Ishikawa (cell line): ENCODE measurements at regions not wholly inside any gene's neighbourhood (a gene's known extent, or its start where the extent isn't known, plus 50 kb on each side); places are given as distances from the start of the nearest gene placed in this dataset.

Experiments used
- CEBPB ChIP-seq: IDR thresholded peaks from 2 replicates; pipeline ENCODE4 v1.6.1; 2012
- CREB1 ChIP-seq: IDR thresholded peaks from 2 replicates; pipeline ENCODE4 v1.6.1; 2012; ENCODE audit warnings: low read depth
- EGR1 ChIP-seq: IDR thresholded peaks from 2 replicates; pipeline ENCODE4 v1.6.1; 2012
- EP300 ChIP-seq: IDR thresholded peaks from 2 replicates; pipeline ENCODE4 v1.6.1; 2012; ENCODE audit warnings: borderline replicate concordance
- FOXM1 ChIP-seq: IDR thresholded peaks from 2 replicates; pipeline ENCODE4 v1.6.1; 2012; ENCODE audit warnings: low read depth, borderline replicate concordance
- MAX ChIP-seq: IDR thresholded peaks from 2 replicates; pipeline ENCODE4 v1.6.1; 2012
- NFIC ChIP-seq: IDR thresholded peaks from 2 replicates; pipeline ENCODE4 v1.6.1; 2012
- RAD21 ChIP-seq: IDR thresholded peaks from 2 replicates; pipeline ENCODE4 v1.6.1; 2012; ENCODE audit warnings: low read depth
- REST ChIP-seq: IDR thresholded peaks from 2 replicates; pipeline ENCODE4 v1.6.1; 2012; ENCODE audit warnings: low read depth, mild to moderate bottlenecking
- TCF12 ChIP-seq: IDR thresholded peaks from 2 replicates; pipeline ENCODE4 v1.6.1; 2012; ENCODE audit warnings: low read depth
- YY1 ChIP-seq: IDR thresholded peaks from 2 replicates; pipeline ENCODE4 v1.6.1; 2012; ENCODE audit warnings: low read depth

GRCh38 chr9:117574099-117574498 is 130.1 kb upstream of the TLR4 start:
- TF ChIP-seq CEBPB (no peak), REST (no peak), EP300 (no peak), NFIC (no peak), MAX (no peak), CREB1 (no peak), EGR1 (no peak), TCF12 (no peak), FOXM1 (no peak), RAD21 (no peak), YY1 (no peak)
